Transverse colon (tissue), 4 donors: ENCODE measurements at regions not wholly inside any gene's neighbourhood (a gene's known extent, or its start where the extent isn't known, plus 50 kb on each side); places are given as distances from the start of the nearest gene placed in this dataset.

ENCODE experiments used
- DNase-seq: peaks from one replicate; pipeline ENCODE4 v3.0.0-alpha.2; 2019
- H3K27ac ChIP-seq, 4 donors: fragments of 200-600 bp; sonication (generic); 2 replicates each; pipeline ENCODE4 v1.5.1; 2016 to 2018; ENCODE audit warnings: inconsistent platforms in 4 of 4
- H3K27me3 ChIP-seq: fragments of 200-600 bp; sonication (generic); 2 replicates; pipeline ENCODE4 v1.5.1; 2017; ENCODE audit warnings: inconsistent platforms
- H3K36me3 ChIP-seq, 4 donors: fragments of 200-600 bp; sonication (generic); 2 replicates each; pipeline ENCODE4 v1.5.1; 2017 to 2019; ENCODE audit warnings: inconsistent platforms in 4 of 4
- H3K4me1 ChIP-seq, 4 donors: fragments of 200-600 bp; sonication (generic); 2 replicates each; pipeline ENCODE4 v1.5.1; 2017 to 2020; ENCODE audit warnings: inconsistent platforms in 4 of 4
- H3K4me3 ChIP-seq, 4 donors: fragments of 200-600 bp; sonication (generic); 1 replicate in 1 of 4; 2 replicates in 3 of 4; pipeline versions ENCODE4 v1.5.1 to v1.6.1; 2017 to 2019; ENCODE audit warnings: inconsistent platforms in 4 of 4
- H3K9me3 ChIP-seq, 2 donors: fragments of 200-600 bp; sonication (generic); 2 replicates each; pipeline ENCODE4 v1.5.1; 2017 to 2019; ENCODE audit warnings: inconsistent platforms in 2 of 2
- CTCF ChIP-seq, 5 experiments: fragments of 200-600 bp in 3 of 5; fragments of 450-650 bp in 2 of 5; sonication (generic) in 3 of 5; IDR thresholded peaks; 1 replicate in 2 of 5; 2 replicates in 3 of 5; pipeline ENCODE4 v1.5.1; 2016 to 2017; ENCODE audit warnings: antibody characterized with exemption in 5 of 5, inconsistent platforms in 3 of 5, mild to moderate bottlenecking in 2 of 5, moderate library complexity in 1 of 5
- EP300 ChIP-seq: sonication (generic); formaldehyde crosslinking; IDR thresholded peaks from one replicate; pipeline ENCODE4 v1.6.1; 2017; ENCODE audit warnings: antibody characterized with exemption, low read depth
- POLR2A ChIP-seq: fragments of 450-650 bp; IDR thresholded peaks from one replicate; pipeline ENCODE4 v1.6.1; 2016; ENCODE audit warnings: antibody characterized with exemption, mild to moderate bottlenecking, moderate library complexity
- POLR2AphosphoS5 ChIP-seq, 3 donors: sonication (generic); formaldehyde crosslinking; IDR thresholded peaks; one replicate each; pipeline ENCODE4 v1.6.1; 2016; ENCODE audit warnings: antibody characterized with exemption in 3 of 3
- WGBS, 2 donors: methylation state at CpG; one replicate each; pipeline ENCODE4 v1.1.5; 2018; ENCODE audit warnings: low coverage in 1 of 2; 5-methylcytosine and 5-hydroxymethylcytosine counted together
- in situ Hi-C, 4 donors: fragments of 200-750 bp; cut with MboI; loops; one replicate each; pipeline versions ENCODE4 v1.15.0 to v1.15.1; 2017; ENCODE audit warnings: low sequenced_read_pairs in 3 of 4, low pct_ligation_motif_present in 1 of 4, low pct_unique_long_range_greater_than_20kb in 1 of 4
- intact Hi-C: fragments of 100-400 bp; cut with DNase I; formaldehyde crosslinking; loops from one replicate; pipeline ENCODE4 v1.15.1; 2023; ENCODE audit warnings: low total_unique reads

GRCh38 chr4:123806056-123806455 is 409.5 kb downstream of the SPRY1 start:
- TF ChIP-seq EP300, result no peak
- TF ChIP-seq POLR2A, result no peak
- TF ChIP-seq POLR2AphosphoS5 (IDR thresholded peaks at IDR 0.05), result no peak
- TF ChIP-seq CTCF (IDR thresholded peaks at IDR 0.05), result no peak
- Histone ChIP-seq H3K36me3 (no peaks in the 10 kb centered on the region), H3K4me3 (no peak overlapping the region), H3K27ac (no peak overlapping the region), H3K4me1 (peaks cover 0 to 4% (median 0%) of the 10 kb centered on the region in 4 donors), H3K9me3 (no peaks in the 10 kb centered on the region), H3K27me3 (no peaks in the 10 kb centered on the region)
- in situ Hi-C loops, result no loop called here
- intact Hi-C loops, result no loop called here
- DNase-seq, result no peak
- WGBS, 2 donors, result 50 to 74% methylated on average over 1 of the region's 1 CpG

GRCh38 chr4:123807187-123807586 is 410.6 kb downstream of the SPRY1 start:
- intact Hi-C loops, result no loop called here
- no peak overlapping the region for H3K4me3 ChIP-seq
- TF ChIP-seq POLR2AphosphoS5 (IDR thresholded peaks at IDR 0.05) (no peak), CTCF (IDR thresholded peaks at IDR 0.05) (no peak), EP300 (no peak), POLR2A (no peak)
- no peak for DNase-seq
- H3K9me3 ChIP-seq, result no peaks in the 10 kb centered on the region
- no peaks in the 10 kb centered on the region for H3K36me3 ChIP-seq
- in situ Hi-C loops, result no loop called here
- no peak overlapping the region for H3K27ac ChIP-seq
- H3K4me1 ChIP-seq, result peaks cover 0 to 8% (median 0%) of the 10 kb centered on the region in 4 donors
- H3K27me3 ChIP-seq, result no peaks in the 10 kb centered on the region
- WGBS, 2 donors, result 78 to 86% methylated on average over 5 of the region's 5 CpGs

- intact Hi-C loops (no loop called here), in situ Hi-C loops (no loop called here)
- WGBS, 2 donors, result 92 to 100% methylated on average over 1 of the region's 1 CpG
These were observed 411.3 kb downstream of the SPRY1 start for GRCh38 chr4:123807866-123808265.

GRCh38 chr4:123809864-123810263 is 413.3 kb downstream of the SPRY1 start:
- Histone ChIP-seq H3K27ac (no peak overlapping the region), H3K9me3 (no peaks in the 10 kb centered on the region), H3K4me1 (peaks cover 0 to 4% (median 0%) of the 10 kb centered on the region in 4 donors), H3K27me3 (no peaks in the 10 kb centered on the region), H3K36me3 (no peaks in the 10 kb centered on the region), H3K4me3 (no peak overlapping the region)
- intact Hi-C loops (no loop called here), in situ Hi-C loops (no loop called here)
- no peak for DNase-seq
- TF ChIP-seq EP300 (no peak), CTCF (IDR thresholded peaks at IDR 0.05) (no peak)
- 75 to 86% methylated on average over 1 of the region's 1 CpG for WGBS, 2 donors

More at GRCh38 chr4:123807866-123808265, 411.3 kb downstream of the SPRY1 start:
- TF ChIP-seq POLR2A (no peak), EP300 (no peak), CTCF (IDR thresholded peaks at IDR 0.05) (no peak), POLR2AphosphoS5 (IDR thresholded peaks at IDR 0.05) (no peak)
- H3K4me1 ChIP-seq, result peaks cover 0 to 6% (median 0%) of the 10 kb centered on the region in 4 donors
- no peaks in the 10 kb centered on the region for H3K27me3 ChIP-seq
- no peaks in the 10 kb centered on the region for H3K36me3 ChIP-seq
- no peak overlapping the region for H3K4me3 ChIP-seq
- no peak overlapping the region for H3K27ac ChIP-seq
- DNase-seq, result no peak
- H3K9me3 ChIP-seq, result no peaks in the 10 kb centered on the region
